Astrocyte (in vitro differentiated cells and primary cell): ENCODE measurements at regions not wholly inside any gene's neighbourhood (a gene's known extent, or its start where the extent isn't known, plus 50 kb on each side); places are given as distances from the start of the nearest gene placed in this dataset.

ENCODE experiments used
- EZH2 ChIP-seq: IDR thresholded peaks from 2 replicates; pipeline ENCODE4 v1.6.1; 2012; ENCODE audit warnings: mild to moderate bottlenecking, low read length, inconsistent platforms; ENCODE audit not compliant: insufficient read depth
- TF ChIP-seq, protein P1 (sequence below): IDR thresholded peaks from 2 replicates; pipeline ENCODE4 v1.5.1; 2011; ENCODE audit warnings: low read depth, mild to moderate bottlenecking, inconsistent platforms, low read length, moderate library complexity; ENCODE audit not compliant: insufficient read depth

- TF ChIP-seq EZH2 = no peak
- TF ChIP-seq, protein P1, sequence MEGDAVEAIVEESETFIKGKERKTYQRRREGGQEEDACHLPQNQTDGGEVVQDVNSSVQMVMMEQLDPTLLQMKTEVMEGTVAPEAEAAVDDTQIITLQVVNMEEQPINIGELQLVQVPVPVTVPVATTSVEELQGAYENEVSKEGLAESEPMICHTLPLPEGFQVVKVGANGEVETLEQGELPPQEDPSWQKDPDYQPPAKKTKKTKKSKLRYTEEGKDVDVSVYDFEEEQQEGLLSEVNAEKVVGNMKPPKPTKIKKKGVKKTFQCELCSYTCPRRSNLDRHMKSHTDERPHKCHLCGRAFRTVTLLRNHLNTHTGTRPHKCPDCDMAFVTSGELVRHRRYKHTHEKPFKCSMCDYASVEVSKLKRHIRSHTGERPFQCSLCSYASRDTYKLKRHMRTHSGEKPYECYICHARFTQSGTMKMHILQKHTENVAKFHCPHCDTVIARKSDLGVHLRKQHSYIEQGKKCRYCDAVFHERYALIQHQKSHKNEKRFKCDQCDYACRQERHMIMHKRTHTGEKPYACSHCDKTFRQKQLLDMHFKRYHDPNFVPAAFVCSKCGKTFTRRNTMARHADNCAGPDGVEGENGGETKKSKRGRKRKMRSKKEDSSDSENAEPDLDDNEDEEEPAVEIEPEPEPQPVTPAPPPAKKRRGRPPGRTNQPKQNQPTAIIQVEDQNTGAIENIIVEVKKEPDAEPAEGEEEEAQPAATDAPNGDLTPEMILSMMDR = no peak
Observed at GRCh38 chr16:46496701-46497100, 124.5 kb downstream of the SHCBP1 start.
